DOHH2 (cell line): ENCODE measurements at regions not wholly inside any gene's neighbourhood (a gene's known extent, or its start where the extent isn't known, plus 50 kb on each side); places are given as distances from the start of the nearest gene placed in this dataset.

Experiments
- H3F3A ChIP-seq: fragments of 200-600 bp; sonication (generic), shearing (Covaris generic); 2 replicates; pipeline ENCODE4 v1.6.0; 2016; ENCODE audit warnings: antibody characterized with exemption, mild to moderate bottlenecking; ENCODE audit not compliant: control insufficient read depth, insufficient read depth
- H3K27ac ChIP-seq: fragments of 200-600 bp; sonication (generic); 2 replicates; pipeline ENCODE4 v1.5.1; 2014; ENCODE audit warnings: low read depth, mild to moderate bottlenecking, low read length, moderate library complexity
- H3K27me3 ChIP-seq: fragments of 200-600 bp; sonication (generic); 2 replicates; pipeline ENCODE4 v1.6.1; 2014; ENCODE audit warnings: mild to moderate bottlenecking, low read length, mixed read lengths; ENCODE audit not compliant: control insufficient read depth
- H3K36me3 ChIP-seq: fragments of 200-600 bp; sonication (generic); 2 replicates; pipeline ENCODE4 v1.6.1; 2014; ENCODE audit warnings: mild to moderate bottlenecking, low read length, moderate library complexity, mixed read lengths; ENCODE audit not compliant: control insufficient read depth
- H3K4me1 ChIP-seq: fragments of 200-600 bp; sonication (generic); 2 replicates; pipeline ENCODE4 v1.6.1; 2014; ENCODE audit warnings: mild to moderate bottlenecking, low read length, mixed read lengths; ENCODE audit not compliant: control insufficient read depth
- H3K4me2 ChIP-seq: fragments of 200-600 bp; sonication (generic); 2 replicates; pipeline ENCODE4 v1.6.0; 2014; ENCODE audit warnings: mild to moderate bottlenecking, low read length, moderate library complexity
- H3K4me3 ChIP-seq: fragments of 200-600 bp; sonication (generic); 2 replicates; pipeline ENCODE4 v1.5.1; 2014; ENCODE audit warnings: mild to moderate bottlenecking, low read length, mixed read lengths
- H3K79me2 ChIP-seq: fragments of 200-600 bp; sonication (generic); 2 replicates; pipeline ENCODE4 v1.6.1; 2014; ENCODE audit warnings: mild to moderate bottlenecking, low read length, mixed read lengths; ENCODE audit not compliant: control insufficient read depth
- H3K9me2 ChIP-seq: fragments of 200-600 bp; sonication (generic); replicated peaks from 2 replicates; pipeline ENCODE4 v1.6.1; 2014; ENCODE audit warnings: mild to moderate bottlenecking, low read length, mixed read lengths; ENCODE audit not compliant: control insufficient read depth
- H3K9me3 ChIP-seq: fragments of 200-600 bp; sonication (generic); 2 replicates; pipeline ENCODE4 v1.6.1; 2014; ENCODE audit warnings: antibody characterized with exemption, low read length, mixed read lengths; ENCODE audit not compliant: control insufficient read depth, insufficient read depth
- H4K20me1 ChIP-seq: fragments of 200-600 bp; sonication (generic); 2 replicates; pipeline ENCODE4 v1.6.0; 2014; ENCODE audit warnings: low read depth, mild to moderate bottlenecking, antibody characterized with exemption, low read length, moderate library complexity; ENCODE audit not compliant: control insufficient read depth, insufficient read depth
- EZH2phosphoT487 ChIP-seq: fragments of 200-600 bp; sonication (generic); IDR thresholded peaks from 2 replicates; pipeline ENCODE4 v1.6.1; 2017; ENCODE audit warnings: borderline replicate concordance, mild to moderate bottlenecking, antibody characterized with exemption, low read length, moderate library complexity, mixed read lengths
- TF ChIP-seq, protein P1 (sequence below): fragments of 200-600 bp; sonication (generic); IDR thresholded peaks from one replicate; pipeline ENCODE4 v1.5.1; 2014; ENCODE audit warnings: antibody characterized with exemption, mild to moderate bottlenecking, low read depth, low read length; ENCODE audit not compliant: poor library complexity, severe bottlenecking

DNA sequence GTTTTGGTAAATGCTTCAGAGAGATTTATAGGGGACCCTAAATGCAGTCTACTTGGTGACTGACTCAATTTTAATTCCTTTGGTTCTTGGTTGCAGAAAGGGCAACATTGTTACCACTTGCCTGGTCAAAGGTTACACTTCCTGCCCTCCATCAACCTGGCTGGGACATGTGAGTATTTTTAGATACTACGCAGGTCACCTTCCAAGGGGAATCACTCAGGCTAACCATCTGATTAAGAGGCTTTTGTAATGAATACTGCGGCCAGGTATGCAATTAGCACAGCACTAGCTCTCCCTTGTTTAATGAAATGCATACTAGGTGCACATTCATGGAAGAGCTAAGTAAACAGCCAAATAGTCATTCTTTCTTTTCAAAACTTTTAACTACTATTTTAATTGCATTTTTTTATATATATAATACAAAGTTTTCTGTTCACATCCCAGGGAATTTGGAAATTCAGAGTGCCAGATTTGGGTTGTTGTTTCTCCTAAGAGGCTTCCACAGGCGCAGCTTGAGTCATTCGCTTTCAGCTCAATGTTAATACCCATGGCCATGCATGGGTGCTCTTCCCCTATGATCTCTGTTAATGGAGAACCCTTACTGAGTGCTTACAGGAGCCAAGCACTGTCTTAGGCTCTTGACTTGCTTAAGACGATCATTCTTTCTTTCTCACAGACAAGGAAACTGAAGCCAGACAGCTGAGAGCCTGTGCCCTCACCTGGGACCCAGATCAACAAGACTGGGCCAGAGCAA lies 152.2 kb downstream of the MTX2 start:
- H3K36me3 ChIP-seq, result no peaks in the 10 kb centered on the region
- no peaks in the 10 kb centered on the region for H3K9me2 ChIP-seq
- no peak overlapping the region for H3K27ac ChIP-seq
- no peak overlapping the region for H3K4me3 ChIP-seq
- H3K4me2 ChIP-seq, result no peak overlapping the region
- no peaks in the 10 kb centered on the region for H4K20me1 ChIP-seq
- no peaks in the 10 kb centered on the region for H3K79me2 ChIP-seq
- H3F3A ChIP-seq, result no peaks in the 10 kb centered on the region
- no peak for TF ChIP-seq EZH2phosphoT487
- TF ChIP-seq, protein P1, sequence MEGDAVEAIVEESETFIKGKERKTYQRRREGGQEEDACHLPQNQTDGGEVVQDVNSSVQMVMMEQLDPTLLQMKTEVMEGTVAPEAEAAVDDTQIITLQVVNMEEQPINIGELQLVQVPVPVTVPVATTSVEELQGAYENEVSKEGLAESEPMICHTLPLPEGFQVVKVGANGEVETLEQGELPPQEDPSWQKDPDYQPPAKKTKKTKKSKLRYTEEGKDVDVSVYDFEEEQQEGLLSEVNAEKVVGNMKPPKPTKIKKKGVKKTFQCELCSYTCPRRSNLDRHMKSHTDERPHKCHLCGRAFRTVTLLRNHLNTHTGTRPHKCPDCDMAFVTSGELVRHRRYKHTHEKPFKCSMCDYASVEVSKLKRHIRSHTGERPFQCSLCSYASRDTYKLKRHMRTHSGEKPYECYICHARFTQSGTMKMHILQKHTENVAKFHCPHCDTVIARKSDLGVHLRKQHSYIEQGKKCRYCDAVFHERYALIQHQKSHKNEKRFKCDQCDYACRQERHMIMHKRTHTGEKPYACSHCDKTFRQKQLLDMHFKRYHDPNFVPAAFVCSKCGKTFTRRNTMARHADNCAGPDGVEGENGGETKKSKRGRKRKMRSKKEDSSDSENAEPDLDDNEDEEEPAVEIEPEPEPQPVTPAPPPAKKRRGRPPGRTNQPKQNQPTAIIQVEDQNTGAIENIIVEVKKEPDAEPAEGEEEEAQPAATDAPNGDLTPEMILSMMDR, result no peak
- no peaks in the 10 kb centered on the region for H3K4me1 ChIP-seq
- H3K9me3 ChIP-seq, result no peaks in the 10 kb centered on the region
- no peaks in the 10 kb centered on the region for H3K27me3 ChIP-seq

DNA sequence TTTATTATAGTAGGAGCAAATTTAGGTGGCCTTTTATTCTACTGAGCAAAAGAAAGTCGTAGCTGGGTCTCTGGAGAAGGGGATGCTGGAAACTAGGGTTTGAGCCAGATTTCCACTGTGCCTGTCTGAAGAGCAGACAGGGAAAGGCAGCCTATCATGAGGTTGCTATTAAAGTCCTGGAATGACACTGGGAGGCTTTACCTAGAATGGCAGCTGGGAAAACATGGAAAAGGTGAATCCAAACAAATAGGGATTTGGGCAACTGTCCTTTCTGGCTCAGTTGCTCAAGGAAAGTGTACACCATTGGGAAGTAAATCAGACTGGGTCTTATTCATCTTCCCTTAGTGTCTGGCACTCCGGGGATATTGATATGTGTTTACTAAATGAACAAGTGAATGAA lies 154.6 kb downstream of the MTX2 start:
- H3F3A ChIP-seq, result no peaks in the 10 kb centered on the region
- H3K79me2 ChIP-seq, result no peaks in the 10 kb centered on the region
- no peak overlapping the region for H3K27ac ChIP-seq
- H3K36me3 ChIP-seq, result no peaks in the 10 kb centered on the region
- no peaks in the 10 kb centered on the region for H3K9me2 ChIP-seq
- TF ChIP-seq, protein P1, result no peak
- no peak for TF ChIP-seq EZH2phosphoT487
- H3K4me2 ChIP-seq, result no peak overlapping the region
- no peaks in the 10 kb centered on the region for H4K20me1 ChIP-seq
- H3K4me1 ChIP-seq, result no peaks in the 10 kb centered on the region
- H3K27me3 ChIP-seq, result no peaks in the 10 kb centered on the region
- H3K9me3 ChIP-seq, result no peaks in the 10 kb centered on the region
- H3K4me3 ChIP-seq, result no peak overlapping the region

- Histone ChIP-seq H3K4me1 (no peaks in the 10 kb centered on the region), H3K9me3 (no peaks in the 10 kb centered on the region), H3K79me2 (no peaks in the 10 kb centered on the region), H3F3A (no peaks in the 10 kb centered on the region), H3K4me3 (no peak overlapping the region), H3K27me3 (no peaks in the 10 kb centered on the region), H4K20me1 (no peaks in the 10 kb centered on the region), H3K4me2 (no peak overlapping the region), H3K9me2 (no peaks in the 10 kb centered on the region), H3K36me3 (no peaks in the 10 kb centered on the region), H3K27ac (no peak overlapping the region)
- no peak for TF ChIP-seq EZH2phosphoT487
- TF ChIP-seq, protein P1, result no peak
Measured at GRCh38 chr2:176424746-176425145, 155.5 kb downstream of the MTX2 start.
